Esophagus muscularis mucosa (tissue), 2 donors: ENCODE measurements at regions not wholly inside any gene's neighbourhood (a gene's known extent, or its start where the extent isn't known, plus 50 kb on each side); places are given as distances from the start of the nearest gene placed in this dataset.

ENCODE experiments used
- POLR2A ChIP-seq: fragments of 450-650 bp; IDR thresholded peaks from one replicate; pipeline ENCODE4 v1.6.1; 2017; ENCODE audit warnings: antibody characterized with exemption, moderate library complexity, mild to moderate bottlenecking, low read depth
- POLR2AphosphoS5 ChIP-seq, 2 donors: sonication (generic); formaldehyde crosslinking; IDR thresholded peaks; one replicate each; pipeline ENCODE4 v1.6.1; 2017; ENCODE audit warnings: antibody characterized with exemption in 2 of 2

DNA sequence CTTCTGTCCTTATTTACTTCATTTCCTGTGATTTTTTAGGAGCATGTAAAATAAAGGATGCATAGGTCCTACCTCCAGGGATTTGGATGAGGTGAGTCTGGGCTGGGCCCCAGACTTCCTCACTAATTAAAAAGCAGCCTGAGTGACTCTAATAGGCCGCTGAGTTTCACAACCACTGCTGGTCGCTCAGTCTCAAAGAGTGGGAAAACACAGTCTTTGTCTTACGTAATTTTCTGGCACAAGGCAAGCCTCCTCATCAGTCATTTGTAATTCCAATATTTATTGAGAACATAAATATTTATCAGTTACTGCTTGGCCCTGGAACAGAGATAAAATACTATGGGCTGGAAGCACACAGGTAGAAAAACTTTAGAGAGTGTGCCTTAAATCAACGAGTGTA, 195.4 kb upstream of the RUNX1 start:
- no peak for TF ChIP-seq POLR2AphosphoS5 (IDR thresholded peaks at IDR 0.05)
- TF ChIP-seq POLR2A = no peak
